ENCODE measurements at regions not wholly inside any gene's neighbourhood (a gene's known extent, or its start where the extent isn't known, plus 50 kb on each side); places are given as distances from the start of the nearest gene placed in this dataset.

GRCh38 chr6:18545726-18546125, 158.6 kb downstream of the RNF144B start:
- POLR2A ChIA-PET, result interaction anchor here (0.7 kb wide), 1 partner anchor 1495 kb away, joined by 14 read pairs; no protein-coding TSS in a partner anchor
- Histone ChIP-seq H3K4me1 (ENCODE audit: control insufficient read depth, extremely low read depth, insufficient read depth, low read length) (peaks cover 6% of the 10 kb centered on the region), H3K36me3 (ENCODE audit: control insufficient read depth in 2 of 2, extremely low read depth in 1 of 2, insufficient read depth in 2 of 2, low read length in 2 of 2) (no peaks in the 10 kb centered on the region), H2AFZ (ENCODE audit: low read depth, low read length) (no peak overlapping the region), H3K27me3 (ENCODE audit: control insufficient read depth in 2 of 2, insufficient read depth in 2 of 2, low read length in 2 of 2) (no peaks in the 10 kb centered on the region), H3K4me2 (ENCODE audit: insufficient read depth, low read length) (peak overlapping the region; percentile 24), H4K20me1 (replicated peaks; ENCODE audit: control insufficient read depth, extremely low read depth, insufficient read depth, low read length) (no peaks in the 10 kb centered on the region), H3K27ac (ENCODE audit: insufficient read depth, low read depth, low read length) (no peak overlapping the region), H3K4me3 (replicated peaks in 1 of 3; ENCODE audit: insufficient read depth in 1 of 3, low read depth in 1 of 3, low read length in 3 of 3) (no peak overlapping the region), H3K79me2 (ENCODE audit: control insufficient read depth, insufficient read depth, low read length) (no peaks in the 10 kb centered on the region), H3K9me1 (replicated peaks; ENCODE audit: control insufficient read depth, extremely low read depth, insufficient read depth, low read length) (no peaks in the 10 kb centered on the region), H3K9ac (replicated peaks; ENCODE audit: extremely low read depth, insufficient read depth, low read length) (no peak overlapping the region), H3K9me3 (replicated peaks; ENCODE audit: control insufficient read depth, insufficient read depth, low read length) (no peaks in the 10 kb centered on the region)
- CTCF ChIA-PET, result interaction anchor here (0.6 to 1.2 kb wide), 3 partner anchors 17 to 427 kb away, joined by 3 read pairs; no protein-coding TSS in a partner anchor
- dilution Hi-C loops (cut with MboI; ENCODE audit: extremely low pct_ligation_motif_present, low sequenced_read_pairs), result no loop called here
- FAIRE-seq (peak; percentile 73), DNase-seq (ENCODE audit: low read depth, low spot score) (peak; percentile 48)
- peak; percentile 56 for TF ChIP-seq FOS (IDR thresholded peaks at IDR 0.05; ENCODE audit: borderline replicate concordance, insufficient read depth, low read length)
- no peak for TF ChIP-seq CTCF (IDR thresholded peaks at IDR 0.05; ENCODE audit: extremely low read depth in 1 of 2, insufficient read depth in 1 of 2, low read depth in 1 of 2, low read length in 2 of 2)
- TF ChIP-seq JUN (IDR thresholded peaks at IDR 0.05; ENCODE audit: borderline replicate concordance, insufficient read depth, insufficient read length, low read depth), result peak; percentile 62
- TF ChIP-seq GATA2 (IDR thresholded peaks at IDR 0.05; ENCODE audit: insufficient read depth, insufficient read length, low read depth, low read length), result no peak
- no TSS peak for BruUV-seq (replicated peaks)
- intact Hi-C loops (cut with micrococcal nuclease), result no loop called here

GRCh38 chr6:18550119-18550518, 163.0 kb downstream of the RNF144B start:
- no peak overlapping the region for H3K27ac ChIP-seq (ENCODE audit: insufficient read depth, low read depth, low read length)
- no peaks in the 10 kb centered on the region for H4K20me1 ChIP-seq (replicated peaks; ENCODE audit: control insufficient read depth, extremely low read depth, insufficient read depth, low read length)
- H2AFZ ChIP-seq (ENCODE audit: low read depth, low read length), result no peak overlapping the region
- H3K4me3 ChIP-seq (replicated peaks in 1 of 3; ENCODE audit: insufficient read depth in 1 of 3, low read depth in 1 of 3, low read length in 3 of 3), result no peak overlapping the region
- H3K4me1 ChIP-seq (ENCODE audit: control insufficient read depth, extremely low read depth, insufficient read depth, low read length), result peaks cover 6% of the 10 kb centered on the region
- no peaks in the 10 kb centered on the region for H3K9me1 ChIP-seq (replicated peaks; ENCODE audit: control insufficient read depth, extremely low read depth, insufficient read depth, low read length)
- intact Hi-C loops (cut with micrococcal nuclease) (no loop called here), dilution Hi-C loops (cut with MboI; ENCODE audit: extremely low pct_ligation_motif_present, low sequenced_read_pairs) (no loop called here)
- H3K4me2 ChIP-seq (ENCODE audit: insufficient read depth, low read length), result no peak overlapping the region
- no peak overlapping the region for H3K9ac ChIP-seq (replicated peaks; ENCODE audit: extremely low read depth, insufficient read depth, low read length)
- POLR2A ChIA-PET, result no interaction called here
- no peaks in the 10 kb centered on the region for H3K79me2 ChIP-seq (ENCODE audit: control insufficient read depth, insufficient read depth, low read length)
- DNase-seq (ENCODE audit: low read depth, low spot score) (no peak), FAIRE-seq (no peak)
- peaks cover 0 to 2% of the 10 kb centered on the region in 2 experiments for H3K27me3 ChIP-seq (ENCODE audit: control insufficient read depth in 2 of 2, insufficient read depth in 2 of 2, low read length in 2 of 2)
- no peaks in the 10 kb centered on the region for H3K36me3 ChIP-seq (ENCODE audit: control insufficient read depth in 2 of 2, extremely low read depth in 1 of 2, insufficient read depth in 2 of 2, low read length in 2 of 2)
- H3K9me3 ChIP-seq (replicated peaks; ENCODE audit: control insufficient read depth, insufficient read depth, low read length), result no peaks in the 10 kb centered on the region
- CTCF ChIA-PET, result interaction anchor here (1.0 kb wide), 1 partner anchor 12 kb away, joined by 4 read pairs; no protein-coding TSS in a partner anchor
- BruUV-seq (replicated peaks), result no TSS peak
- TF ChIP-seq CTCF (IDR thresholded peaks at IDR 0.05; ENCODE audit: extremely low read depth in 1 of 2, insufficient read depth in 1 of 2, low read depth in 1 of 2, low read length in 2 of 2), result no peak
- TF ChIP-seq FOS (IDR thresholded peaks at IDR 0.05; ENCODE audit: borderline replicate concordance, insufficient read depth, low read length), result no peak
- TF ChIP-seq MYC (IDR thresholded peaks at IDR 0.05; ENCODE audit: low read depth, low read length), result no peak
- no peak for TF ChIP-seq POLR2AphosphoS5 (IDR thresholded peaks at IDR 0.05; ENCODE audit: insufficient read depth, low read depth, low read length)
- TF ChIP-seq JUN (IDR thresholded peaks at IDR 0.05; ENCODE audit: borderline replicate concordance, insufficient read depth, insufficient read length, low read depth), result no peak
- no peak for TF ChIP-seq GATA2 (IDR thresholded peaks at IDR 0.05; ENCODE audit: insufficient read depth, insufficient read length, low read depth, low read length)
- no peak for TF ChIP-seq EZH2 (IDR thresholded peaks at IDR 0.05; ENCODE audit: borderline replicate concordance, low read depth, low read length, severe bottlenecking)

Measured in endothelial cell of umbilical vein (primary cell).